A673 (cell line): ENCODE measurements at regions not wholly inside any gene's neighbourhood (a gene's known extent, or its start where the extent isn't known, plus 50 kb on each side); places are given as distances from the start of the nearest gene placed in this dataset.

Experiments used
- BruUV-seq: library from RNA; stranded (reverse); fragments of 400-500 nt; replicated peaks from 2 replicates; lab custom pipeline; 2021; lab: Mats Ljungman, UMichigan
- CTCF ChIA-PET: fragments of 300-600 bp; sonication (Branson Sonifier 250); formaldehyde crosslinking; loops from one replicate; lab custom pipeline; 2022; ENCODE audit warnings: antibody characterized with exemption; lab: Charles Lee
- POLR2A ChIA-PET: fragments of 300-600 bp; sonication (Branson Sonifier 250); formaldehyde crosslinking; loops from one replicate; lab custom pipeline; 2022; ENCODE audit warnings: antibody characterized with exemption; ENCODE audit not compliant: low non-redundant PET; lab: Charles Lee
- DNase-seq: peaks from one replicate; pipeline ENCODE4 v3.0.0-alpha.2; 2015; ENCODE audit warnings: low spot score
- H3K27ac ChIP-seq: fragments of 200-600 bp; sonication (generic); 2 replicates; pipeline ENCODE4 v1.5.1; 2016; ENCODE audit warnings: mixed run types, low read depth, mild to moderate bottlenecking, mixed read lengths, antibody characterized with exemption, low read length; ENCODE audit not compliant: poor library complexity, severe bottlenecking
- H3K27me3 ChIP-seq: fragments of 200-600 bp; sonication (generic); replicated peaks from 2 replicates; pipeline ENCODE4 v1.6.1; 2017; ENCODE audit warnings: mixed run types, low read depth, mild to moderate bottlenecking, mixed read lengths, antibody characterized with exemption, low read length; ENCODE audit not compliant: insufficient read depth, poor library complexity
- H3K36me3 ChIP-seq: fragments of 200-600 bp; sonication (generic); 2 replicates; pipeline ENCODE4 v1.6.1; 2016; ENCODE audit warnings: mixed run types, mild to moderate bottlenecking, mixed read lengths, antibody characterized with exemption, low read length; ENCODE audit not compliant: insufficient read depth, poor library complexity, severe bottlenecking
- H3K4me1 ChIP-seq: fragments of 200-600 bp; sonication (generic); 2 replicates; pipeline ENCODE4 v1.6.1; 2017; ENCODE audit warnings: mixed run types, mild to moderate bottlenecking, mixed read lengths, antibody characterized with exemption, low read length; ENCODE audit not compliant: insufficient read depth, poor library complexity, severe bottlenecking
- H3K4me3 ChIP-seq: fragments of 200-600 bp; sonication (generic); 2 replicates; pipeline ENCODE4 v1.5.1; 2016; ENCODE audit warnings: low read depth, mixed run types, mild to moderate bottlenecking, mixed read lengths, low read length; ENCODE audit not compliant: poor library complexity, severe bottlenecking
- H3K9me3 ChIP-seq: fragments of 200-600 bp; sonication (generic); 2 replicates; pipeline ENCODE4 v1.6.1; 2016; ENCODE audit warnings: mixed run types, low read depth, mild to moderate bottlenecking, mixed read lengths, antibody characterized with exemption, low read length; ENCODE audit not compliant: poor library complexity, severe bottlenecking
- EZH2 ChIP-seq: fragments of 200-600 bp; sonication (generic); IDR thresholded peaks from 2 replicates; pipeline ENCODE4 v1.6.1; 2017; ENCODE audit warnings: borderline replicate concordance, low read depth, mild to moderate bottlenecking, mixed read lengths, antibody characterized with exemption, low read length; ENCODE audit not compliant: poor library complexity, severe bottlenecking
- intact Hi-C: fragments of 100-400 bp; cut with micrococcal nuclease; formaldehyde crosslinking; loops from one replicate; pipeline ENCODE4 v1.10.0; 2022; ENCODE audit not compliant: unreplicated experiment
- TF ChIP-seq, protein P1 (sequence below): fragments of 300-800, 200-600 bp; sonication (generic); conservative IDR thresholded peaks from 2 replicates; pipeline ENCODE4 v1.5.1; 2017; ENCODE audit warnings: low read depth, mild to moderate bottlenecking, antibody characterized with exemption, low read length, moderate library complexity, mixed read lengths

DNA sequence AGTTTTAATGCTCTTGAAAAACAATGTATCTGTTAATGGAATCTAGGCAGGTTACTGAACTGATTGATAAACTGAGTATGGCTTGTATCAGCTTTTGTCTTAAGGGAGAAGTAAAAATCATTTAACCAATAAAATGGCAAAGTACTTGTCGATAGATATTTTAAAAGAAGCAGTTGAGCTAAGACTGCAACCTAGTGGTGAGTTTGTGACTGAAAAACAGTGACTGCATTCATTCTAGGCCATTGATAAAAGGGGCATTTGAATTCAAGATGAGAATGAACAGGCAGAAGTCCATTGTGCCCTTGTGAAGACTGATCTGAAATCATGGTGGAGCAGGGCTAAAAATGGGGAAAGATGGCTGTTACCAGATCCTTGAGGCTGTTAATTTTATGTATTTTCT is 59.4 kb upstream of the MSTN start:
- peak; percentile 39 for DNase-seq
- TF ChIP-seq EZH2 = no peak
- TF ChIP-seq, protein P1, sequence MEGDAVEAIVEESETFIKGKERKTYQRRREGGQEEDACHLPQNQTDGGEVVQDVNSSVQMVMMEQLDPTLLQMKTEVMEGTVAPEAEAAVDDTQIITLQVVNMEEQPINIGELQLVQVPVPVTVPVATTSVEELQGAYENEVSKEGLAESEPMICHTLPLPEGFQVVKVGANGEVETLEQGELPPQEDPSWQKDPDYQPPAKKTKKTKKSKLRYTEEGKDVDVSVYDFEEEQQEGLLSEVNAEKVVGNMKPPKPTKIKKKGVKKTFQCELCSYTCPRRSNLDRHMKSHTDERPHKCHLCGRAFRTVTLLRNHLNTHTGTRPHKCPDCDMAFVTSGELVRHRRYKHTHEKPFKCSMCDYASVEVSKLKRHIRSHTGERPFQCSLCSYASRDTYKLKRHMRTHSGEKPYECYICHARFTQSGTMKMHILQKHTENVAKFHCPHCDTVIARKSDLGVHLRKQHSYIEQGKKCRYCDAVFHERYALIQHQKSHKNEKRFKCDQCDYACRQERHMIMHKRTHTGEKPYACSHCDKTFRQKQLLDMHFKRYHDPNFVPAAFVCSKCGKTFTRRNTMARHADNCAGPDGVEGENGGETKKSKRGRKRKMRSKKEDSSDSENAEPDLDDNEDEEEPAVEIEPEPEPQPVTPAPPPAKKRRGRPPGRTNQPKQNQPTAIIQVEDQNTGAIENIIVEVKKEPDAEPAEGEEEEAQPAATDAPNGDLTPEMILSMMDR = peak; percentile 62
- no peaks in the 10 kb centered on the region for H3K4me1 ChIP-seq
- ChIA-PET CTCF (interaction anchor here (0.5 to 0.6 kb wide), 2 partner anchors 23 to 231 kb away, joined by 3 to 8 read pairs; no protein-coding TSS in a partner anchor), POLR2A (no interaction called here)
- no peak overlapping the region for H3K27ac ChIP-seq
- H3K4me3 ChIP-seq = no peak overlapping the region
- no TSS peak for BruUV-seq
- H3K9me3 ChIP-seq = no peaks in the 10 kb centered on the region
- H3K36me3 ChIP-seq = no peaks in the 10 kb centered on the region
- no peaks in the 10 kb centered on the region for H3K27me3 ChIP-seq
- intact Hi-C loops = no loop called here

DNA sequence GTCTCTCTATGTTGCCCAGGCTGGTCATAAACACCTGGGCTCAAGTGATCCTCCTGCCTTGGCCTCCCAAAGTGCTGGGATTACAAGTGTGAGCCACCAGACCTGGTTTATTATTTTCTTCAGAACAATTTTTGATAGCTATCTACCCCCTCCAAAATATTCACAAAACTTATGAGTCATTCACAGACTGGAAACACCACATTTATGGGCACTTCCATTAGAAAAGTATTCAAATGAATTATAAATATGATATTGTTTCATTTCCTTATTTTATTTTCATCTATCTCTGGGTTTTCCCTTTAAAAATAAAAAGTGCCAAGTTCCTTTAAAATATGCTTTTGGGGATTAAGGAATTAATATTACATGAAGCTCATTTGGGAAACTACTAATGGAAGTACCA is 58.8 kb upstream of the MSTN start:
- TF ChIP-seq EZH2 = no peak
- TF ChIP-seq, protein P1 = no peak
- no TSS peak for BruUV-seq
- H3K27ac ChIP-seq = no peak overlapping the region

DNA sequence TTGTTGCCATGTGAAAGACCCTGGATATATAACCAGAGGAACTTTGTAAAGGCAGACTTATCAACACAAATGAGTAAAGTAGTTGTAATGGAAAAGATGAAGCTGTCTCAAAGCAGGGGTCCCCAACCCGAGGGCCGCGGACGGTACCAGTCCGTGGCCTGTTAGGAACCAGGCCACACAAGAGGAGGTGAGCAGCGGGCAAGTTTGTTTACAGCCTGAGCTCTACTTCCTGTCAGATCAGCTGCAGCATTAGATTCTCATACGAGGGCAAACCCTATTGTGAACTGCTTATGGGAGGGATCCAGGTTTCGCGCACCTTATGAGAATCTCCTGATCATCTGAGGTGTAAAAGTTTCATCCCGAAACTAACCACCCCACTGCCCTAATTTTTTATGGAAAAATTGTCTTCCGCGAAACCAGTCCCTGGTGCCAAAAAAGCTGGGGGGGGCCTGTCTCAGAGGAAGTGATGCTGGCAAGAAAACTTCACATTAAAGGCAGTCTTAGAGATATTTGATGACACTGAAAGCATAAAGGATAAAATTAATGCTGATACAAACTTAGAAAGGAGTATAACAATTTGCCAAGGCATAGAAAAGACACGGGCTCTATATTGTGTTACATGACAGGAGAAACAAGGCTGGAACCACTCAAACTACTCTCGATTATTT is 57.5 kb upstream of the MSTN start:
- intact Hi-C loops = no loop called here
- H3K4me3 ChIP-seq = no peak overlapping the region
- TF ChIP-seq, protein P1 = no peak
- TF ChIP-seq EZH2 = no peak
- H3K27ac ChIP-seq = no peak overlapping the region
- BruUV-seq = no TSS peak
- ChIA-PET CTCF (no interaction called here), POLR2A (no interaction called here)
- no peaks in the 10 kb centered on the region for H3K36me3 ChIP-seq
- H3K27me3 ChIP-seq = no peaks in the 10 kb centered on the region
- H3K9me3 ChIP-seq = no peaks in the 10 kb centered on the region
- H3K4me1 ChIP-seq = no peaks in the 10 kb centered on the region
- DNase-seq = no peak

More for the DNA sequence above, 58.8 kb upstream of the MSTN start:
- POLR2A ChIA-PET = no interaction called here
- Histone ChIP-seq H3K27me3 (no peaks in the 10 kb centered on the region), H3K4me1 (no peaks in the 10 kb centered on the region), H3K9me3 (no peaks in the 10 kb centered on the region), H3K4me3 (no peak overlapping the region), H3K36me3 (no peaks in the 10 kb centered on the region)
- DNase-seq = no peak
- CTCF ChIA-PET = interaction anchor here (0.6 kb wide), 1 partner anchor 22 kb away, joined by 3 read pairs; no protein-coding TSS in a partner anchor
- intact Hi-C loops = no loop called here
